AG10803 (cell line): ENCODE measurements at regions not wholly inside any gene's neighbourhood (a gene's known extent, or its start where the extent isn't known, plus 50 kb on each side); places are given as distances from the start of the nearest gene placed in this dataset.
A peak's percentile ranks its signal among the peaks of the same experiment; 100 is the strongest.

Experiments
- DNase-seq: peaks from one replicate; pipeline ENCODE4 v3.0.0; 2010; ENCODE audit warnings: low read depth
- H3K4me3 ChIP-seq: 2 replicates; pipeline ENCODE4 v1.5.1; 2011; ENCODE audit warnings: mild to moderate bottlenecking, low read length, control low read depth
- TF ChIP-seq, protein P1 (sequence below): conservative IDR thresholded peaks from 2 replicates; pipeline ENCODE4 v1.5.1; 2011; ENCODE audit warnings: mild to moderate bottlenecking, low read length, control low read depth, inconsistent platforms

GRCh38 chr7:135731-136645 lies 56.4 kb upstream of the FAM20C start:
- H3K4me3 ChIP-seq: no peak overlapping the region
- TF ChIP-seq, protein P1, sequence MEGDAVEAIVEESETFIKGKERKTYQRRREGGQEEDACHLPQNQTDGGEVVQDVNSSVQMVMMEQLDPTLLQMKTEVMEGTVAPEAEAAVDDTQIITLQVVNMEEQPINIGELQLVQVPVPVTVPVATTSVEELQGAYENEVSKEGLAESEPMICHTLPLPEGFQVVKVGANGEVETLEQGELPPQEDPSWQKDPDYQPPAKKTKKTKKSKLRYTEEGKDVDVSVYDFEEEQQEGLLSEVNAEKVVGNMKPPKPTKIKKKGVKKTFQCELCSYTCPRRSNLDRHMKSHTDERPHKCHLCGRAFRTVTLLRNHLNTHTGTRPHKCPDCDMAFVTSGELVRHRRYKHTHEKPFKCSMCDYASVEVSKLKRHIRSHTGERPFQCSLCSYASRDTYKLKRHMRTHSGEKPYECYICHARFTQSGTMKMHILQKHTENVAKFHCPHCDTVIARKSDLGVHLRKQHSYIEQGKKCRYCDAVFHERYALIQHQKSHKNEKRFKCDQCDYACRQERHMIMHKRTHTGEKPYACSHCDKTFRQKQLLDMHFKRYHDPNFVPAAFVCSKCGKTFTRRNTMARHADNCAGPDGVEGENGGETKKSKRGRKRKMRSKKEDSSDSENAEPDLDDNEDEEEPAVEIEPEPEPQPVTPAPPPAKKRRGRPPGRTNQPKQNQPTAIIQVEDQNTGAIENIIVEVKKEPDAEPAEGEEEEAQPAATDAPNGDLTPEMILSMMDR: no peak
- DNase-seq: no peak

DNA sequence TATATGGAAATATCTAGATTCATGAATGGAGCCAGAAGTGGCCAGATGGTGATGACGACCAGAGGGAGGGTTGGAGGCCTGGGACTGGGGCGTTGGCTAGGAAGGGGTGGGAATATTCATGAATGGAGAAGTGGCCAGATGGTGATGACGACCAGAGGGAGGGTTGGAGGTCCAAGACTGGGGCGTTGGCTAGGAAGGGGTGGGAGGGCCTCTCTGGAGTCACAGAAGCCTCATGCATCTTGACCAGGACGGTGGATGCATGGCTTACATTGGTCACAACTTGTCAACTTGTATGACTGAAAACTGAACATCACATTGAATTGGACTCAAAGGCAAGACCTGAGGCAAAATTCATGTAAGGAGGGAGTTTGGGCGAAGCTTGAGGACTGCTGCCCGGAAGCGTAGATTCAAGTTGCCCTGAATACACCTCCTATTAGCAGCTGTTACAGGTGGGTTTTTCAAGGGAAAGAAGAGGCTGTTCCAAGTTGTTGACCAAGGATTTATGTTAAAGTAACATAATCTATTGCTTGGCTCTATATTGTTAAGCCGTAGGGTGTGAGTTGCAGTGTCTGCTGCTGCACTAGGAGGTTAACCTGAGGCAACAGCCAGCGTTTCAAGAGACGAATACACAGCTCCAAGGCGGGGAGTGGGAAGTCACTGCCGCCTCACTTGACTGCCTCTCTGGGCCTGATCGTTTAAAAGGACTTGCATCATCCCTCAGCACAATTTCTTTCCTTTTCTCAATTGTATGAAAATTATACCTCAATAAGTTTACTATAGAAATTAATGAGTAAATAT lies 55.1 kb upstream of the FAM20C start:
- TF ChIP-seq, protein P1: no peak
- H3K4me3 ChIP-seq: no peak overlapping the region
- DNase-seq: no peak

DNA sequence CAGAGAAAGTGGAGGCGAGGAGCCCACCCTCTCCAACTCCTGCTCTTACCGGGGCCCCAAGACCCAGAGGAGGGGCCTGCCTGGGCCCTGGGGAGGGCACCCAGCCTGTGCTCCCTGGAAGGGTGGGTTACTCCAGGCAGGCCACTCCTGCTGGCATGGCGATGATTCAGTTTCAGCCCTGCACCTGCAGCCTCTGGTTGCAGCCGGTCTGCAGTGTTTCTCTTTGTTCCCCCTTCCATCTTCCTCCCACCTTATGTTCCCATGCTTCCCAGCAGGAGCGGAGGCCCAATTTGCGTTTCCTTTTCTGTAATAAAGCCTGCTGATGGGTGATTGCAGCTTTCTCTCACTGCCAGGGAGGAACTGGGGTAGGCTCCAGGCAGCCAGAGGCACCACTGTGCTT lies 53.2 kb upstream of the FAM20C start:
- no peak for DNase-seq
- TF ChIP-seq, protein P1: no peak
- H3K4me3 ChIP-seq: no peak overlapping the region

DNA sequence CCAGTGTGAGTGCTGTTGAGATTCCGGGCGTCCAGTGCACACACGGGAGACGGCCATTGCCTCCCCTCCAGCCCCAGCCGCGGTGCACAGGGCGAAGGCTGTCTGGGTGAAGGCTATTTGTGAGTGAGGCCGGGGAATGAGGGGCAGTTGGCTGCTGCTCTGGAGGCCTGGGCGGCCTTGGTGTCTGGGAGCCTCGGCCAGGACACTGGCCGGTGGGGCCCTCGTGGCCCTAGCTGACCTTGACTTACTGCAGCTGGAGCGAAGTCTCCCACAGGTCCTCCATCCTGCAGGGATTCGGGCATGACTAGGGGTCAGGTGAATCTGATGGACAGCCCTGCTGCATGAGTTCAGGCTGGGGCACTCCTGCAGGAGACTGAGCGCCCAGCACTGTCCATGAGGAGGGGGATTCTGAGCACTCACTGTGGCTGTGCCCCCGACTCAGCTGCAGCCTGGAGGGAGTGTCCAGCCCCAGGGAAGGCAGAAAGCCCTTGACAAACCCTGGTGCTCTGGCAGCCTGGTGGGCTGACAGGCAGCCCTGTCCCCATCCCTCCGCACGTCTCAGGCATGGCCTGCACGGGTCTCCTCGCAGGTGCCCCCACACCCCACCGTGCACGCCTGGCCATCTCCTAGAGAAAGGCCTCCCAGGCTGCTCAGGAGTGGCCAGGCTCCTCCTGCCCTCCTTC lies 52.7 kb upstream of the FAM20C start:
- no peak for DNase-seq
- TF ChIP-seq, protein P1: no peak
- H3K4me3 ChIP-seq: no peak overlapping the region

GRCh38 chr7:140996-141395 lies 51.4 kb upstream of the FAM20C start:
- no peak for DNase-seq

DNA sequence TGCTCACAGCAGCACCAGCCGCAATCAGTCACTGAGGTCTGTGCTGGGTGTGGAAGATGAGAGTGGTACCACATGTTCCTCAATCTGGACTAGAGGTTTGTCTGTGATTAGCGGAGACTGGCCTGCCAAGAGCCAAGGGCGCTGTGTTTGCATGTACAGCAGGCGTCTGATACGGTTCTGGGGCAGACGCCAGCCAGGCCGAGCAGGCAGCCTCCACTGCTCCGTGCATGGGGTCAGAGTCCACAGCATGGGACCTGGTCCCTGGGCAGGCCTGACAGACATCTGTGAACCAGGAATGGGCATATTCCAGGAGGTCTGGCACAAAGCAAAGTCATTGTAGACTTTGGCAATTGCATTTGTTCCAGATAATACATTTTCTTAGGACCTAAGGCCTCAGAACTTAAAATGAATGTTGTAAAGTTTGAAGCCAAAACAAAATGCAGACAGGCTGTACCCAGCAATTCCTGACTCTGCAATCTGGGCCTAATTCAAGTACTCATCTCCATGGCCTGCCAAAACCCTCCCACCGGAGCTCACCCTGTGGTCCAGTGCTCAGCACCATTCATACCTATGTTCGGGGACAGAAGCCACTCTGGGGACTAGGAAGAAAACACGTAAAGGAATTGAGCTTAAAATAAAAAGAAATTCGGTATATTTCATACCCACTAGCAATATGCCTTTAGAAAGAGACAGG lies 50.0 kb upstream of the FAM20C start:
- no peak overlapping the region for H3K4me3 ChIP-seq
- TF ChIP-seq, protein P1: no peak
- peak; percentile 60 for DNase-seq

More at GRCh38 chr7:140996-141395, 51.4 kb upstream of the FAM20C start:
- H3K4me3 ChIP-seq: no peak overlapping the region
- TF ChIP-seq, protein P1: no peak
